Tongue (tissue), 1 donor: ENCODE measurements at regions not wholly inside any gene's neighbourhood (a gene's known extent, or its start where the extent isn't known, plus 50 kb on each side); places are given as distances from the start of the nearest gene placed in this dataset.
A peak's percentile ranks its signal among the peaks of the same experiment; 100 is the strongest.

Experiments used
- DNase-seq: peaks from one replicate; pipeline ENCODE4 v3.0.0-alpha.2; 2015

- no peak for DNase-seq
These were observed 131.0 kb downstream of the PDGFRA start for GRCh38 chr4:54359919-54360650.

DNA sequence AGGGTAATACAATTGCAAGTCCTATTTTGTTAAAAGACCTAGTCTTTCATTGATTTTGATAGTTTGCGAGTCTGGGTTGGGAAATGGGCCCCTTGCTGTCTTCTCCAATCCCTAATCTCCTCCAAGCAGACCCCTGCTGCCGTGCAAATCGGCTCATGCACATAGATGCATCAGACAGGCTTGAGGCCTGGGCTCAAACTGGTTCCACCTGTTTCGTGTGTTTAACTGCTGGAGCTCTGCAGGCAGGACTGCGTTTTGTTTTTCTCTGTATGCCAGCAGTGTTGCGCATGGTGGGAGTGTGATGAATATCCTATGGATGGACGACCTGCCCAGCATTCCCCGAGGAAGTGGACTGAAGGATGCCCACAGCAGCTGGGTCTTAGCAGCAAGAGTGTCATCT lies 133.9 kb downstream of the PDGFRA start:
- DNase-seq, result no peak

DNA sequence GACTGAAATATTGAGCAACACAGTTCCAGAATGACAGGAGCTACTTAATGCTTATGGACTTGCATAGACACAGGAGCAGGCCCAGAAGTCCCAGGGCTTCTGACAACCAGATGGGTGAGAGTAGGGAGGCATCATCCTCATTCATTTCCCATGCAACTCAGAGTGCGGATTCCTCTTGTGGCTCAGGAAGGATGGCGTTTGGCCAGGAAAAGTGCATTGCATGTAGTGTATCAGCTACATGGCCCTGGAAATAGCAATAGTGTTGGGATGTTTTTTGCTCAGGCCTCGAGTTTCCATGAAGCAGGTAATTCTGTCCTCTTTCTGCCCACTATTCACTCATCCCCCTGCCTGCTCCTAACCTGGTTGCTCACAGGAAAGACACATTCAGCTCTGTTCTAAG lies 136.6 kb downstream of the PDGFRA start:
- DNase-seq, result no peak

DNA sequence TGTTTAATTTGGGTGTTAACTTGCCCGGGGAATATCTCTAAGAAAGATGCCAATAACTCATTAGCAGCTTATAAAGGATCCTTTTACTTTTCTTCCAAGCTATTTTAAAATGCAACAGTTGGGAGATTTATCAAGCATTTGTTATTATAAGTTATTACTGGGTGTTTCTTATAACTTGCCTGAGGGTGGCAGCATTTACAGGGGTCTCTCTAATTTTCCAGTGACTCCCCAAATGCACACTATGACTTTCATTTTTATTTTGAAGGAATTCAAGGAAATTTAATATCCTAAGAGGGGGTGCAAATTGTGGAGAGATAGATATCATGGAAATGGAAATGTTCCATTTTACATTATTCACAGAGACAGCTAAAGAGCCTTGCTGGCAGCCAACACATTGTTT lies 138.0 kb downstream of the PDGFRA start:
- no peak for DNase-seq

GRCh38 chr4:54368281-54369265 lies 139.5 kb downstream of the PDGFRA start:
- peak; percentile 67 for DNase-seq

DNA sequence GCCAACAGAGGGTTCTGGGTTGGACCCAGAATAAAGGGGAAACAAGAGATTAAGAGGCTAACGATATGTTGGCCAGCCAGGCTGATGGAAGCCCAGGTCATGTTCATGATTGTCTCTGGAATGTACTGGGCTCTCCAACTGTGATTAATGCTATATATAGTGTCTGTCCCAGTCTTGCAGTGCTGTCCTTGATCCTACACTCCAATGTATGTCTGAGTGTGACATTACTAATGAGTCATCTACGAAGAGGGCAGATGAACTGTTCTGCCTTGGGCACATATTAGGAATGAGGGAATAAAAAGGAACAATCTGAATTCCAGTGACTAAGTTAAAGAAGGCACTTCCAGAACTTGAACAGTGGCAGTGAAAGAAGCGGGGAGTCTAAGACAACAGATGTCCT lies 142.1 kb downstream of the PDGFRA start:
- no peak for DNase-seq

DNA sequence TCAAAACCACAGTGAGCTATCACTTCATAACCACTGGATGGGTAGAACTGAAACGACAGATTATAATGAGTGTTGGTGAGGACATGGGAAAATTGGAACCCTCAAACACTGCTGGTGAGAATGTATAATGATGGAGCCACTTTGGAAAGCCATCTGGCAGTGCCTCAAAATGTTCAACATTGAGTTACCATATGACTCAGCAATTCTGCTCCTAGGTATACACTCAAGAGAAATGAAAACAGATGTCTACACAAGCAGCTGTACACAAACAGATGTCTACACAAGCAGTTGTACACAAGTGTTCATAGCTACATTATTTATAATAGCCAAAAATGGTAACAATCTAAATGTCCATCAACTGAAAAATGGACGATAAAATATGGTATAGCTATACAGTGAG lies 143.9 kb downstream of the PDGFRA start:
- no peak for DNase-seq

GRCh38 chr4:54373718-54374210 lies 144.7 kb downstream of the PDGFRA start:
- DNase-seq, result no peak

DNA sequence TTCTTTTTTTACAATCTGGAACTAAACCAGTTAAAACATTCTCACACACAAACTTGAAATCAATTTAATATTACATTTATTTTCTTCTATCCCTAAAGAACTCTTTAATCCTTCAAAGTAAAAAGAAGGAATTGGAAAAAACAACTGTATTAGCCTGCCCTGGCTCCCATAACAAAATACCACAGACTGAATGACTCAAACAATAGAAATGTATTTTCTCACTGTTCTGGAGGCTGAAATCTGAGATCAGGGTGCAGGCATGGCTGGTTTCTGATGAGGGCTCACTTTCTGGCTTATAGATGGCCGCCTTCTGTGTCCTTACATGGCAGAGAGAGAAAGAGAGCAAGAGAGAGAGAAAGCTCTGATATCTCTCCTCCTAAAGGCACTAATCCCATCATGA lies 149.4 kb downstream of the PDGFRA start:
- no peak for DNase-seq

DNA sequence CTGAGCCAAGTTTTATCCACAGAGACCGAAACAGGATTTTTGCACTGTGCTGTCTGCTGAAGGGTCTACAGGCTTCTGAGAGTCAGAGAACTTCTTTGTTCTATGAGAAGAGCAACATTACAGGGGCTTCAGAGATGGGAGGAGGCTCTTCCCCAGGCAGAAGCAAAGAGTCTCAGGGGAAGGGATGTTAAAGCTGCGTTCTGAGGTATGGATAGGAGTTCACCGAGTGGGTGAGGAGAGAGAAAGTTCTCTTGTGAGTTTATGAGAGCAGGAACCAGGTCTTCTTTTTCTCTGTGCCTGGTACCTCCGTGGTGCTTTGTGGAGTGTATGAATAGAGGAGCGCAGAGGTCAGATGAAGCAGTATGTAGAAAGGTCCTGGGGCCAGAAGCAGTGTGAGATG lies 155.1 kb downstream of the PDGFRA start:
- DNase-seq, result no peak

DNA sequence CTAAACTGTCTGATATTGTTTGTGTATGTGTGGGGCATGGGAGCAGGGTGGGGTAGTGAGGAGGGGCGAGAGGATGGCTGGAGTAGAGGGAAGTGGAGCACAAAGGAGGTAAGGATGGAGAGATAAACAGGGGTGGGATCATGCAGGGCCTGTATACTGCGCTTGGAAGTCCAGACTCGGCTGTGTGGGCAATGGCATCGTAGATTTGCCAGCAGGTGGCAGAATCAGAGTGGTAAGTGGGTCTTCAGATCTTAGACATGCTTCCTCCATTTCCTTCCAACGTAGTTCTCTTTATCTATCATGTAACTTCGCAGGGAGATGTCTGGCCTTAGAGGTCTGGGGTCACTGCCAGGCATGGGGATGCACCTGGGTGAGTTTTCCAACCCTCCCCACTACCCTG lies 155.5 kb downstream of the PDGFRA start:
- DNase-seq, result peak; percentile 33

DNA sequence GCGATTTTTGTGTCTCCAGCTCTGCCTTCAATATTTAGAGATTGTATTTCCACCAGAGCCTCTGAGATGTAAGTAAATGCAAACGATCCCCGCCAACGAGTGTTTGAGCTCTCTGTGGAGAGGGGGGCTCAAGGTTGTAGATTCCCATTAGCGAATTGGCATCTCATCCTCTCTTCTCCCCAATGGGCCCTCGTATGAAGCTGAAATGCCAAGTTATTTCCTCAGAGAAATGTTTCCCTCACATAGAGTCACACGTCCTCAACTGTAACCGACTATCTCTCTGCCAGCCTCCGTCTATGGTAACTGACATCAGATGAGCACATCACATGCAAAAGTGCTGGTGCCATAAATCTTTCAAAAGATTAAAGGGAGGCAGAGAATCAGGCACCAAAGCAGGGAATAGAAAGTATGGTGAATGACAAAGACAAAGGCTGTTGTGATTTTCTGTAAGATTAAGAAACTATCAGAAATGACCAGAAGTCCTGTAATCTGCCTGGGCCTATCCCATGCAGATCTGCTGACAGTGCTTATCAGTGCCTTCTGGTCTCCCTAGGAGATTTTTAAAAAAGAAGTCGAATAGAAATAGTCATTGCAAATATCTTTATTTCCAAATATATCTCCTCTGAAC lies 157.1 kb downstream of the PDGFRA start:
- DNase-seq, result no peak

GRCh38 chr4:54386693-54387092 lies 157.6 kb downstream of the PDGFRA start:
- no peak for DNase-seq

DNA sequence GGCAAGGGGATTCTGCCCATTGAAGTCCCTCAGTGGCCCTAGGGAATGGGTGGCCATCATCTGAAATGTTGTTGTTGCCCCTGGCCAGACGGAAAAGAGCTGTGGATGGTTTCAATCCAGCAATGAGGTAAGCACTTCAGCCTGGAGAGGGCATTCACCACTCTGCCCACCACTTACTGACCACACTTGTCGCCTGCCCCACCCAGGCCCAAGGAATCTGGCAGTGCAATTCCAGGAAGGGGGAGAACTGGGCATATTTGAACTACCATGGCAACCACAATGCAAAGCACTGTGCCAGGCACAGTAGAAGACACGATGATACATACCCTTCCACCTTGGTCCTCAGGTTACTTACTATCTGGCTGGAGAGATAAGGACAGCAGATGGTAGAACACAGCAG lies 161.6 kb downstream of the PDGFRA start:
- DNase-seq, result no peak

GRCh38 chr4:54391104-54391503 lies 162.0 kb downstream of the PDGFRA start:
- DNase-seq, result no peak

GRCh38 chr4:54392479-54392878 lies 163.4 kb downstream of the PDGFRA start:
- no peak for DNase-seq

- no peak for DNase-seq
These were observed 164.2 kb downstream of the PDGFRA start for GRCh38 chr4:54393243-54393642.

DNA sequence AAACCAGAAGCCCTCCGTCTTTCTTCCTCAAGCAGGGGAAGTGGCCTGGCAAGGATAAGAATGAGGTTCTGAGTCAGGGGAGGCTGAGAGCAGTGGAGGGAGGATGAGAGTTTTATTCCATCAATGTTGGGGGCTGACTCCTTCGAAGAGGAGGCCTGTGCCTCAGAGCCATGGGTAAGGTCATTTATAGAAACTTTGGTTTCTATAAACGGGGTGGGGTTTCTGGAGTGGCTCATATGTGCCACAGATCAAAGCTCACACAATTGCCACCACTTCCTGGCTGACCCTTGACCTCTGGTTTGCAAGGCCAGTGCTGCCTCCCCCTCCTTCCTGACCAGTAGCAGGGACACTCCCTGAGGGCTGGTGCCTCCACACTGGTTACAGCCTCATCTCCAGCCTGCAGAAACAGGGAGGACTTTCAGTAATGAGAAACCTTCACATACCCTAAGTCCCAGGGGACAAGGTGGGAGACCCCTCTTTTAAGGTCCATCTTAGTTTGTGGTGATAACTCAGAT lies 166.0 kb downstream of the PDGFRA start:
- no peak for DNase-seq

DNA sequence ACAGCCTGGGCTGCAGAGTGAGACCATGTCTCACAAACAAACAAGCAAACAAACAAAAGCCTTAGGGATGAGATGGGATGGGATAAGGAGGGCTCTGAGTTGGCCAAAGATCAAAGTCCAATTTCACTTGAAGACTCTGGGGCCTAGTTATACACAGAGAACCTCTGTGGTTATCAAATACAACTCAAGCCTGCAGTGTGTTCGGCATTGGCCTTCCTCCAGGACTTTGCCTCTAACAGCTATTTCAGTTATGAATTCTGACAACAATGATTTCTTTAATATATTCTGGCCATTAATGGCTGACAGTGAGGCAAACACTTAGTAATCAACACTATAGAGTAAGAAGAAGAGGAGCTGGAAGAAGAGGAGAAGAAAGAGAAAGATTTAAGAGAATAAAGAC lies 171.1 kb downstream of the PDGFRA start:
- DNase-seq, result peak; percentile 16

DNA sequence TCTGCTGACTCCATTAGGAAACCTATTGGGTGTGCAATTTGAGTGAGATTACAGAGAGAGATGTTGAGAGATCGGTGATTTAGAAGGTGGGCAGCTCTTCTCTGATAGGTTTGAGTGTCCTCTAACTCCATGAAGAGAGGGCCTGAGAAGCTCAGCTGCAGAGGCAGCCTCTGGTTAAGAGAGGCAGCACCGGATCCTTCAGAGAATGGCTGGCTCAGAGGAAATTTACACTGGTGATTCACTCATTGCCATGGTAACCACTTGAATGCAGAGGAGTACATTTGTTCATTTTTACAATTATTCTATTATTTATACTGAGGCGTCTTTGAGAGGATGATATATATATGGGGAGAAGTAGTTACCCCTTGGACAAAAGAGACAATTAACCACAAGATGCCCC lies 171.7 kb downstream of the PDGFRA start:
- peak; percentile 26 for DNase-seq

DNA sequence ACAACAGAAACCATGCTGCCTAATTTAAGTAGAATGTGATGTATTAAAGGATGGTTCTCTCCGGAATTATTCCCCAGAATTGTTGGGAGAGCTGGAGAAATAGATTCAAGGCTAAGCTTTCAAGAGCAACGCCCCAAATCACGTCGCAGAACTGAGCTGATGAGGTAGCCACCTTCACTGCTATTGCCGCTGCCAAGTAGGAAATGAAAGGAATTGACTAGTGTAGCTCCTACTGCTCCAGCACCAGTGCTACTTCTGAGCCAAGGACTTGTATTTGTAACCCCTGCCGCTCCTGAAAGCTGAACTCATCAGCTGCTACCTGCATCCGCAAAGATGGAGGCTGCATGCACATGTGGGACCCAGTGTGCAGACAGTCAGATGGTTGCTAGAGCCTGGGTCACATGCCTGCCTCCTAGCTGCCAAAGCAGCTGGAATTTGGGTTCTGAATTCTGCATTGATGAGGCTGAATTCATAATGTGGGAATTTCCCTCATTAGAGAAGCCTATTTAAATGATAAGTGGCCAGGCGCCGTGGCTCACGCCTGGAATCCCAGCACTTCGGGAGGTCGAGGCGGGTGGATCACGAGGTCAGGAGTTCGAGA lies 173.9 kb downstream of the PDGFRA start:
- no peak for DNase-seq
